22Rv1 (cell line): ENCODE measurements at regions not wholly inside any gene's neighbourhood (a gene's known extent, or its start where the extent isn't known, plus 50 kb on each side); places are given as distances from the start of the nearest gene placed in this dataset.

Experiments used
- ZFX ChIP-seq: fragments of 450-650 bp; IDR thresholded peaks from 2 replicates; pipeline ENCODE4 v1.6.1; 2017; ENCODE audit warnings: antibody characterized with exemption, borderline replicate concordance
- TF ChIP-seq, protein P1 (sequence below): fragments of 450-650 bp; IDR thresholded peaks from 2 replicates; pipeline ENCODE4 v1.5.1; 2017; ENCODE audit warnings: mild to moderate bottlenecking

GRCh38 chr2:20120569-20121416, 69.4 kb upstream of the LAPTM4A start:
- no peak for TF ChIP-seq ZFX
- TF ChIP-seq, protein P1, sequence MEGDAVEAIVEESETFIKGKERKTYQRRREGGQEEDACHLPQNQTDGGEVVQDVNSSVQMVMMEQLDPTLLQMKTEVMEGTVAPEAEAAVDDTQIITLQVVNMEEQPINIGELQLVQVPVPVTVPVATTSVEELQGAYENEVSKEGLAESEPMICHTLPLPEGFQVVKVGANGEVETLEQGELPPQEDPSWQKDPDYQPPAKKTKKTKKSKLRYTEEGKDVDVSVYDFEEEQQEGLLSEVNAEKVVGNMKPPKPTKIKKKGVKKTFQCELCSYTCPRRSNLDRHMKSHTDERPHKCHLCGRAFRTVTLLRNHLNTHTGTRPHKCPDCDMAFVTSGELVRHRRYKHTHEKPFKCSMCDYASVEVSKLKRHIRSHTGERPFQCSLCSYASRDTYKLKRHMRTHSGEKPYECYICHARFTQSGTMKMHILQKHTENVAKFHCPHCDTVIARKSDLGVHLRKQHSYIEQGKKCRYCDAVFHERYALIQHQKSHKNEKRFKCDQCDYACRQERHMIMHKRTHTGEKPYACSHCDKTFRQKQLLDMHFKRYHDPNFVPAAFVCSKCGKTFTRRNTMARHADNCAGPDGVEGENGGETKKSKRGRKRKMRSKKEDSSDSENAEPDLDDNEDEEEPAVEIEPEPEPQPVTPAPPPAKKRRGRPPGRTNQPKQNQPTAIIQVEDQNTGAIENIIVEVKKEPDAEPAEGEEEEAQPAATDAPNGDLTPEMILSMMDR, result no peak
